GM18909 (cell line): ENCODE measurements at regions not wholly inside any gene's neighbourhood (a gene's known extent, or its start where the extent isn't known, plus 50 kb on each side); places are given as distances from the start of the nearest gene placed in this dataset.
A peak's percentile ranks its signal among the peaks of the same experiment; 100 is the strongest.

ENCODE experiments used
- ATAC-seq: cut with Tn5 transposase; IDR thresholded peaks from one replicate; pipeline ENCODE4 v1.9.1; 2021; ENCODE audit warnings: mild to moderate bottlenecking; ENCODE audit not compliant: unreplicated experiment, poor library complexity

DNA sequence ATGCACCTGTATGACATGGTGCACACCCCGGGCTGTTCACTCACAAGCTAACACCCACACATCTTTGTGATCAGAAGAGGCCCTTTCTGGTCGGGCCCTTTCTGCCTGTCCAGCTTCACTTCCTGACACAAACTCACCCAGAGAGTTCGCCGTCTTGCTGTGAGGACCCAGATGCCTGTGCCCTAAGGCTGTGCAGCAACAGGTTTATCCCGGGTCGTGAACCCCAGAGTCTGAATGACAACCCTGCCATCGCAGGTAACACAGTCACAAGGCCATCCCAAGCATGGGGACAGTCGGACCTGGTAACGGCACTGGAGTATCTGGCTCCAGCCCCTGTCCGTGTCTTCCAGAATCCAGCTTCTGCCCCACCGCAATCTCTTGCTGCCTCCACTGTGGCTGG, 235.1 kb downstream of the BUD13 start:
- ATAC-seq = no peak

DNA sequence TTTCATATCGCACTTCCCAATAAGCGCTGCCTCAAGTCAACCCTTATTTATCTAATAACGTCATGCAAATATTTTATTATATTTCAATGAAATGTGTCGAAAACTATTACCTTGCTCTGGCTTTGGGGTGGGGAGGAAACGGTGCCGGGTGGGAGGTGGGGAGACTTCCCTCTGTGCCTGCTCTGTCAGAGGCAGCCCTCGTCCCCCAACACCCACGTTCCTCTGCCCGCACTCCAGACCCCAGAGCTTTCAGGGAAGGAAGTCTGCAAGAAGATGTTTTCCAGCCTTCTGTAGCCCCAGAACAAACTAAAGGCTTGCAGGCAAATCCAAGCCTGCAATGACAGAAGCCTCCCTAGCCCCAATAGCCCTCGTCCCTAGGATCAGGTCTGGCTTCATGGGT, 235.7 kb downstream of the BUD13 start:
- no peak for ATAC-seq

- ATAC-seq = no peak
Measured at GRCh38 chr11:116536416-116536815, 236.4 kb downstream of the BUD13 start.

DNA sequence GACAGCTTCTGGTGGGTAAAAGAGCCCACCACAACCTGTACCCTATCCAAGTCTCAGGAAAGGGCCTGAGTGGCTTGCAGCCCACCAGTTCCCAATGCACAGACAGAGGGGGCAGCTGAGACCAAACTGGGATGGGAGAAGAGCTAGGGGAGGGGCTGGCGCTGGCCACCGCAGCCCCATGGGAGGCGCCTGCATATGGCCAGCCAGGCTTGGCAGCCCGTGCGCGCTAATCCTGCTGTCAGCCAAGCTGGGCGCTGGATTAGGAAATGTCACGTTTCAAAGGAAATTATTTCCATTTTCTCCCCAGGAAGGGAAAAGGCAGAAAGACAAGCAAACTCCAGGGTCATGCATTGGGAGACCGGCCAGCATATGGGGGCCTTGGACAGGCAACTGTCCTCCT, 236.8 kb downstream of the BUD13 start:
- no peak for ATAC-seq

- ATAC-seq = no peak
Measured at GRCh38 chr11:116535120-116535519, 237.7 kb downstream of the BUD13 start.

- no peak for ATAC-seq
Measured at GRCh38 chr11:116534270-116534975, 238.4 kb downstream of the BUD13 start.

GRCh38 chr11:116533186-116533825, 239.5 kb downstream of the BUD13 start:
- no peak for ATAC-seq

- ATAC-seq = no peak
Measured at GRCh38 chr11:116532066-116532465, 240.7 kb downstream of the BUD13 start.

GRCh38 chr11:116530705-116531104, 242.1 kb downstream of the BUD13 start:
- no peak for ATAC-seq

DNA sequence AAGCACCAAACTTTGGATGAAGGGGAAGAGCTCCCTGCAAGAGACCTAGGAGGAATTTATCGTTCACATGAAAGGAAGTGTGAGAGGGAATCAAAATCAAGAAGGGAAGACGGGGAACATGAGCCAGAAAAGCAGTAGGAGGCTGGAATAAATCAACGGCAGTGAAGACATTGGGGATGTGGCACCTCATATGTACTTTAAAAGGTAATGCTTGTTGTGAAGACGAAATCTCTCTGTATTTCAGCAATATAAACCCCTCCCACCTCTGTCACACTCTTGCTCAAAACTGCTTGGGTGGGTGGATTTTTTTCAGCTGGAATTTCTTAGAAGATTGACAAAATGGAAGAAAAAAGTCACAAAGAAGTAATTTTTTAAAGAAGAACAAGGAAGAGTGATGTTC, 243.5 kb downstream of the BUD13 start:
- ATAC-seq = no peak

GRCh38 chr11:116527180-116527991, 245.4 kb downstream of the BUD13 start:
- no peak for ATAC-seq

- no peak for ATAC-seq
Measured at GRCh38 chr11:116525961-116526495, 246.8 kb downstream of the BUD13 start.

- ATAC-seq = peak; percentile 62
Measured at GRCh38 chr11:116519499-116519898, 253.3 kb downstream of the BUD13 start.

- no peak for ATAC-seq
Measured at GRCh38 chr11:116518141-116518540, 254.6 kb downstream of the BUD13 start.

- no peak for ATAC-seq
Measured at GRCh38 chr11:116517584-116517983, 255.2 kb downstream of the BUD13 start.

- no peak for ATAC-seq
Measured at GRCh38 chr11:116517077-116517476, 255.7 kb downstream of the BUD13 start.

GRCh38 chr11:116515664-116516184, 257.1 kb downstream of the BUD13 start:
- no peak for ATAC-seq

- ATAC-seq = no peak
Measured at GRCh38 chr11:116513894-116514293, 258.9 kb downstream of the BUD13 start.

DNA sequence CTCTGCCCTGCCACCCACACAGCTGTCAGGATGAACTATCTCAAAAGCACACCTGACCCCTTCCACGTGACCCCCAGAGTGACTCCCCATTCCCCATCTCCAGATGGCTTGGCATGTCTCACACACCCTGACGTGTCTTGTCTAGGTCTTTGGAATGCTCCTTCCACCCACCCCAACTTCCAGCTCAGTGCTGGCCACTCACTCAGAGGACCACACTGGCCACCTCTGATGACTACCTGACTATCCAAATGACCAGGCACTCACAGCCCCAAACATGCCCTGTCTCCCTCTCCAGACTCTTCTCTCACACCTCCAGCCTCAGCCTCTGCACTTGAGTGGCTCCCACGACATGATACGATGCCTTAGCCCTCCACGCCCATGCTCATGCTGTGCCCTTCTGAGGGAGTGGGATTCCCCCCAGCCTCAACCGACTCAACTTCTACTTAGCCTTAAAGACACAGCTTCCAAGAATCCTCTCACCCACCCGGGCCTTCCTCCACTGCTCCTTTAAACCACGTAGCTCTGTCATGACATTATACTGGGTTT, 259.4 kb downstream of the BUD13 start:
- no peak for ATAC-seq

- no peak for ATAC-seq
Measured at GRCh38 chr11:116512841-116513240, 259.9 kb downstream of the BUD13 start.
